IMR-90 (cell line): ENCODE measurements at regions not wholly inside any gene's neighbourhood (a gene's known extent, or its start where the extent isn't known, plus 50 kb on each side); places are given as distances from the start of the nearest gene placed in this dataset.

ENCODE experiments used
- ATAC-seq: fragments of 200-7000 bp; cut with Tn5 transposase; 2 replicates; pipeline ENCODE4 v1.9.1; 2020; ENCODE audit warnings: low read depth, mild to moderate bottlenecking, moderate library complexity
- BruUV-seq: library from RNA; stranded (reverse); fragments of 400-500 nt; replicated peaks from 2 replicates; lab custom pipeline; 2021; lab: Mats Ljungman, UMichigan
- CTCF ChIA-PET: fragments of 300-600 bp; formaldehyde crosslinking; extraction: SDS; loops from one replicate; lab custom pipeline; 2021; ENCODE audit warnings: antibody characterized with exemption; lab: Yijun Ruan, JAX
- POLR2A ChIA-PET: fragments of 300-600 bp; sonication (Branson Sonifier 250); formaldehyde crosslinking; loops from one replicate; lab custom pipeline; 2022; ENCODE audit warnings: antibody characterized with exemption; ENCODE audit not compliant: unreplicated experiment; lab: Charles Lee
- DNase-seq: peaks from one replicate; pipeline ENCODE4 v3.0.0; 2013
- H2AFZ ChIP-seq: replicated peaks from 2 replicates; pipeline ENCODE3; 2013; ENCODE audit warnings: low read length, mild to moderate bottlenecking; ENCODE audit not compliant: poor library complexity
- H2AK5ac ChIP-seq: 2 replicates; pipeline ENCODE4 v1.6.1; 2013; ENCODE audit warnings: low read depth, low read length, inconsistent platforms
- H2AK9ac ChIP-seq: replicated peaks from 2 replicates; pipeline ENCODE3; 2013; ENCODE audit warnings: mild to moderate bottlenecking, low read depth, low read length, moderate library complexity; ENCODE audit not compliant: poor library complexity
- H2BK120ac ChIP-seq: 2 replicates; pipeline ENCODE4 v1.6.1; 2013; ENCODE audit warnings: low read depth, low read length, inconsistent platforms
- H2BK15ac ChIP-seq: 3 replicates; pipeline ENCODE4 v1.6.1; 2013; ENCODE audit warnings: low read depth, low read length, inconsistent platforms
- H2BK20ac ChIP-seq: 2 replicates; pipeline ENCODE4 v1.6.1; 2013; ENCODE audit warnings: low read depth, mild to moderate bottlenecking, inconsistent platforms, low read length, moderate library complexity
- H2BK5ac ChIP-seq: 2 replicates; pipeline ENCODE4 v1.6.1; 2013; ENCODE audit warnings: mild to moderate bottlenecking, low read depth, low read length, inconsistent platforms; ENCODE audit not compliant: poor library complexity, severe bottlenecking
- H3K14ac ChIP-seq: replicated peaks from 2 replicates; pipeline ENCODE4 v1.6.1; 2013; ENCODE audit warnings: low read depth, low read length, inconsistent platforms
- H3K18ac ChIP-seq: 2 replicates; pipeline ENCODE4 v1.6.1; 2013; ENCODE audit warnings: low read depth, low read length, control low read depth
- H3K23ac ChIP-seq: 2 replicates; pipeline ENCODE4 v1.6.1; 2013; ENCODE audit warnings: low read depth, low read length, inconsistent platforms
- H3K27ac ChIP-seq: 2 replicates; pipeline ENCODE4 v1.5.1; 2013; ENCODE audit warnings: mild to moderate bottlenecking, control low read depth, low read length; ENCODE audit not compliant: insufficient read depth
- H3K27me3 ChIP-seq: 2 replicates; pipeline ENCODE4 v1.6.1; 2013; ENCODE audit warnings: low read length; ENCODE audit not compliant: control insufficient read depth, insufficient read depth
- H3K36me3 ChIP-seq: 2 replicates; pipeline ENCODE4 v1.6.1; 2013; ENCODE audit warnings: low read length, mixed read lengths; ENCODE audit not compliant: control insufficient read depth, insufficient read depth
- H3K4ac ChIP-seq: 2 replicates; pipeline ENCODE4 v1.6.1; 2013; ENCODE audit warnings: low read depth, low read length, inconsistent platforms
- H3K4me1 ChIP-seq: 2 replicates; pipeline ENCODE4 v1.6.1; 2013; ENCODE audit warnings: low read length, mixed read lengths; ENCODE audit not compliant: control insufficient read depth, insufficient read depth
- H3K4me2 ChIP-seq: 2 replicates; pipeline ENCODE4 v1.6.1; 2013; ENCODE audit warnings: low read depth, mild to moderate bottlenecking, control low read depth, low read length, moderate library complexity
- H3K4me3 ChIP-seq: 2 replicates; pipeline ENCODE4 v1.5.1; 2013; ENCODE audit warnings: low read depth, mild to moderate bottlenecking, control low read depth, low read length, moderate library complexity; ENCODE audit not compliant: insufficient read depth
- H3K56ac ChIP-seq: 2 replicates; pipeline ENCODE4 v1.6.1; 2013; ENCODE audit warnings: low read length, inconsistent platforms; ENCODE audit not compliant: insufficient read depth; ENCODE audit errors: extremely low read depth
- H3K79me1 ChIP-seq, 2 experiments: 2 replicates each; pipeline ENCODE4 v1.6.1; 2013; ENCODE audit warnings: low read length in 2 of 2, inconsistent platforms in 1 of 2, low read depth in 1 of 2
- H3K9ac ChIP-seq: 2 replicates; pipeline ENCODE4 v1.6.1; 2013; ENCODE audit warnings: low read depth, low read length, control low read depth
- H3K9me1 ChIP-seq: 2 replicates; pipeline ENCODE4 v1.6.1; 2013; ENCODE audit warnings: low read length, inconsistent platforms; ENCODE audit not compliant: insufficient read depth
- H3K9me3 ChIP-seq: 2 replicates; pipeline ENCODE4 v1.6.1; 2013; ENCODE audit warnings: low read length; ENCODE audit not compliant: control insufficient read depth, insufficient read depth
- H4K20me1 ChIP-seq: 2 replicates; pipeline ENCODE4 v1.6.1; 2013; ENCODE audit warnings: low read length, inconsistent platforms; ENCODE audit not compliant: insufficient read depth
- H4K5ac ChIP-seq: 2 replicates; pipeline ENCODE4 v1.6.1; 2013; ENCODE audit warnings: mild to moderate bottlenecking, low read depth, low read length, control low read depth
- H4K8ac ChIP-seq, 2 experiments: 2 replicates each; pipeline ENCODE4 v1.6.1; 2013; ENCODE audit warnings: low read depth in 2 of 2, low read length in 2 of 2, control low read depth in 1 of 2, inconsistent platforms in 1 of 2
- H4K91ac ChIP-seq: 2 replicates; pipeline ENCODE4 v1.6.1; 2013; ENCODE audit warnings: low read depth, low read length, inconsistent platforms; ENCODE audit not compliant: insufficient read depth
- BHLHE40 ChIP-seq: fragments of 150-350 bp; IDR thresholded peaks from 2 replicates; pipeline ENCODE4 v1.6.1; 2016; ENCODE audit warnings: mild to moderate bottlenecking, low read depth, low read length
- CEBPB ChIP-seq: IDR thresholded peaks from 2 replicates; pipeline ENCODE4 v1.6.1; 2012; ENCODE audit warnings: low read depth, low read length, improper control_type of control experiment
- CHD1 ChIP-seq: IDR thresholded peaks from 2 replicates; pipeline ENCODE4 v1.6.1; 2012; ENCODE audit warnings: low read depth, low read length, improper control_type of control experiment
- FOS ChIP-seq: fragments of 150-350 bp; IDR thresholded peaks from 2 replicates; pipeline ENCODE4 v1.6.1; 2016; ENCODE audit warnings: low read depth, low read length
- MAFK ChIP-seq: IDR thresholded peaks from 2 replicates; pipeline ENCODE4 v1.6.1; 2012; ENCODE audit warnings: low read depth, low read length, improper control_type of control experiment
- MAZ ChIP-seq: IDR thresholded peaks from 2 replicates; pipeline ENCODE4 v1.6.1; 2012; ENCODE audit warnings: low read depth, mild to moderate bottlenecking, low read length, improper control_type of control experiment, moderate library complexity, borderline replicate concordance
- MXI1 ChIP-seq: IDR thresholded peaks from 2 replicates; pipeline ENCODE4 v1.6.1; 2012; ENCODE audit warnings: low read depth, mild to moderate bottlenecking, low read length, moderate library complexity, borderline replicate concordance
- NFE2L2 ChIP-seq: fragments of 150-350 bp; IDR thresholded peaks from 2 replicates; pipeline ENCODE4 v1.6.1; 2016; ENCODE audit warnings: low read depth, mild to moderate bottlenecking, low read length
- POLR2A ChIP-seq: IDR thresholded peaks from 2 replicates; pipeline ENCODE4 v1.6.1; 2012; ENCODE audit warnings: mild to moderate bottlenecking, low read depth, low read length
- RAD21 ChIP-seq: IDR thresholded peaks from 2 replicates; pipeline ENCODE4 v1.6.1; 2012; ENCODE audit warnings: low read length, improper control_type of control experiment
- RFX5 ChIP-seq: IDR thresholded peaks from 2 replicates; pipeline ENCODE4 v1.8.0; 2012; ENCODE audit warnings: low read depth, mild to moderate bottlenecking, low read length, moderate library complexity
- WGBS, 2 experiments: methylation state at CpG; one replicate each; pipeline versions ENCODE4 v1.1.5 to v1.1.7; 2013; ENCODE audit warnings: missing lambda C conversion rate in 2 of 2; ENCODE audit not compliant: insufficient read length in 1 of 2; ENCODE audit errors: extremely low coverage in 2 of 2; 5-methylcytosine and 5-hydroxymethylcytosine counted together
- dilution Hi-C: fragments of 300-500 bp; cut with HindIII; formaldehyde crosslinking; loops from one replicate; pipeline ENCODE4 v1.14.3; 2018; ENCODE audit warnings: low sequenced_read_pairs; ENCODE audit not compliant: unreplicated experiment
- in situ Hi-C: fragments of 300-500 bp; cut with MboI; formaldehyde crosslinking; loops from 3 replicates; pipeline ENCODE4 v1.14.3; 2019; ENCODE audit warnings: low sequenced_read_pairs, inconsistent platforms, mixed read lengths
- intact Hi-C: fragments of 100-400 bp; cut with micrococcal nuclease; formaldehyde crosslinking; loops from 2 replicates; pipeline ENCODE4 v1.10.0; 2022
- TF ChIP-seq, protein P1 (sequence below): conservative IDR thresholded peaks from 2 replicates; pipeline ENCODE4 v1.5.1; 2012; ENCODE audit warnings: mild to moderate bottlenecking, low read depth, low read length, improper control_type of control experiment
- TF ChIP-seq, protein P2 (sequence below): fragments of 150-350 bp; IDR thresholded peaks from 2 replicates; pipeline ENCODE4 v1.6.1; 2017; ENCODE audit warnings: mild to moderate bottlenecking, antibody characterized with exemption, low read length, low read depth

DNA sequence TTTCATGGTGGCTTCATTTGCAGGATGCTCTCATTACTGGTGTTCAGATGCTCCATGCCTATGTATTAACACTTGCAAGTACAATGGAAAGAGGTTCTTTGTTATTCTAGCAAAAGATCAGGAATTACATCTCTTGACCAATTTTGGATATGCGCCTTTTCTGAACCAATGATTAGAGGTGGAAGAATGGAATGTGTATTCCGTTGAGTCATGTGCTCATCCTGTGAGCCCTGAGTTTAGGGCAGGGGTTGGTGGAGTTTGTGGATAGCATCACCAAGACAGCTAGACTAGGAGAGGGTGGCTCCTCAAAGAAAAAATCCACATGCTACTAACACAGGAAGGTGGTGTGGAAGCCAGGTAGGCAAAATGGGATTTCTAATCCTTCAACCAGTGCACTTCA lies 80.7 kb upstream of the SLC25A26 start:
- ATAC-seq (no peak), DNase-seq (no peak)
- Histone ChIP-seq H2BK15ac (no peak overlapping the region), H4K91ac (no peak overlapping the region), H3K14ac (no peak overlapping the region), H3K27ac (no peak overlapping the region), H4K20me1 (no peaks in the 10 kb centered on the region), H3K18ac (no peak overlapping the region), H3K4me1 (no peaks in the 10 kb centered on the region; the same call in 1 of the 2 replicates), H3K9ac (no peak overlapping the region), H3K27me3 (no peaks in the 10 kb centered on the region), H3K56ac (no peak overlapping the region), H2AK9ac (no peak overlapping the region), H3K23ac (no peak overlapping the region), H2BK20ac (peak overlapping the region; percentile 32; the same call in 1 of the 2 replicates), H3K36me3 (no peaks in the 10 kb centered on the region), H3K4me3 (no peak overlapping the region), H2BK120ac (no peak overlapping the region), H2BK5ac (no peak overlapping the region), H2AFZ (no peak overlapping the region), H3K9me3 (no peaks in the 10 kb centered on the region), H2AK5ac (peak overlapping the region; percentile 16; the same call in 1 of the 2 replicates), H3K79me1 (no peaks in the 10 kb centered on the region), H4K5ac (no peak overlapping the region), H3K4me2 (no peak overlapping the region), H4K8ac (no peak overlapping the region; a peak in 1 of 4 replicates), H3K9me1 (no peaks in the 10 kb centered on the region), H3K4ac (no peak overlapping the region)
- POLR2A ChIA-PET: no interaction called here
- CTCF ChIA-PET: no interaction called here
- WGBS, 2 experiments: no CpG with 5 or more reads among the region's 2 CpGs
- dilution Hi-C loops: no loop called here
- no peak for TF ChIP-seq BHLHE40
- TF ChIP-seq RFX5: no peak
- TF ChIP-seq MAZ: no peak
- no peak for TF ChIP-seq NFE2L2
- TF ChIP-seq POLR2A: no peak
- TF ChIP-seq FOS: no peak
- TF ChIP-seq RAD21: no peak
- TF ChIP-seq MXI1: no peak
- no peak for TF ChIP-seq CHD1
- no peak for TF ChIP-seq CEBPB
- TF ChIP-seq MAFK: no peak
- TF ChIP-seq, protein P1, sequence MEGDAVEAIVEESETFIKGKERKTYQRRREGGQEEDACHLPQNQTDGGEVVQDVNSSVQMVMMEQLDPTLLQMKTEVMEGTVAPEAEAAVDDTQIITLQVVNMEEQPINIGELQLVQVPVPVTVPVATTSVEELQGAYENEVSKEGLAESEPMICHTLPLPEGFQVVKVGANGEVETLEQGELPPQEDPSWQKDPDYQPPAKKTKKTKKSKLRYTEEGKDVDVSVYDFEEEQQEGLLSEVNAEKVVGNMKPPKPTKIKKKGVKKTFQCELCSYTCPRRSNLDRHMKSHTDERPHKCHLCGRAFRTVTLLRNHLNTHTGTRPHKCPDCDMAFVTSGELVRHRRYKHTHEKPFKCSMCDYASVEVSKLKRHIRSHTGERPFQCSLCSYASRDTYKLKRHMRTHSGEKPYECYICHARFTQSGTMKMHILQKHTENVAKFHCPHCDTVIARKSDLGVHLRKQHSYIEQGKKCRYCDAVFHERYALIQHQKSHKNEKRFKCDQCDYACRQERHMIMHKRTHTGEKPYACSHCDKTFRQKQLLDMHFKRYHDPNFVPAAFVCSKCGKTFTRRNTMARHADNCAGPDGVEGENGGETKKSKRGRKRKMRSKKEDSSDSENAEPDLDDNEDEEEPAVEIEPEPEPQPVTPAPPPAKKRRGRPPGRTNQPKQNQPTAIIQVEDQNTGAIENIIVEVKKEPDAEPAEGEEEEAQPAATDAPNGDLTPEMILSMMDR: no peak
- TF ChIP-seq, protein P2, sequence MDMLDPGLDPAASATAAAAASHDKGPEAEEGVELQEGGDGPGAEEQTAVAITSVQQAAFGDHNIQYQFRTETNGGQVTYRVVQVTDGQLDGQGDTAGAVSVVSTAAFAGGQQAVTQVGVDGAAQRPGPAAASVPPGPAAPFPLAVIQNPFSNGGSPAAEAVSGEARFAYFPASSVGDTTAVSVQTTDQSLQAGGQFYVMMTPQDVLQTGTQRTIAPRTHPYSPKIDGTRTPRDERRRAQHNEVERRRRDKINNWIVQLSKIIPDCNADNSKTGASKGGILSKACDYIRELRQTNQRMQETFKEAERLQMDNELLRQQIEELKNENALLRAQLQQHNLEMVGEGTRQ: no peak
- in situ Hi-C loops: loop anchor here (10.0 kb wide), 1 partner anchor 355 kb away; no protein-coding TSS in a partner anchor
- no TSS peak for BruUV-seq
- intact Hi-C loops: loop anchor here (1.0 kb wide), 1 partner anchor 37 kb away; no protein-coding TSS in a partner anchor
